ENCODE measurements at regions not wholly inside any gene's neighbourhood (a gene's known extent, or its start where the extent isn't known, plus 50 kb on each side); places are given as distances from the start of the nearest gene placed in this dataset.

- no peak for FAIRE-seq
- ChIA-PET POLR2A (no interaction called here), SMC1A (ENCODE audit: uncharacterized antibody, unreplicated experiment) (no interaction called here), CTCF (no interaction called here), RAD21 (ENCODE audit: unreplicated experiment) (no interaction called here)
- H3K4me1 ChIP-seq (ENCODE audit: control insufficient read depth, insufficient read depth, low read length) = no peaks in the 10 kb centered on the region
- H3K79me2 ChIP-seq (ENCODE audit: control insufficient read depth, insufficient read depth, low read length) = no peaks in the 10 kb centered on the region
- no peak overlapping the region for H2AFZ ChIP-seq (ENCODE audit: control insufficient read depth, low read depth, low read length)
- no peak for ATAC-seq
- BruUV-seq (replicated peaks) = no TSS peak
- intact Hi-C loops (cut with micrococcal nuclease; ENCODE audit: unreplicated experiment) (no loop called here), in situ Hi-C loops (cut with MboI) (no loop called here)
- H3K9ac ChIP-seq (ENCODE audit: control insufficient read depth, insufficient read depth, low read length) = no peak overlapping the region
- no peaks in the 10 kb centered on the region for H3K27me3 ChIP-seq (replicated peaks in 1 of 2; ENCODE audit: control insufficient read depth in 2 of 2, insufficient read depth in 2 of 2, low read length in 1 of 2)
- no peaks in the 10 kb centered on the region for H4K20me1 ChIP-seq (ENCODE audit: control insufficient read depth, insufficient read depth)
- no peaks in the 10 kb centered on the region for H3K9me3 ChIP-seq (replicated peaks; ENCODE audit: control insufficient read depth, insufficient read depth, low read length)
- no peak overlapping the region for H3K4me3 ChIP-seq
- H3K27ac ChIP-seq (ENCODE audit: control insufficient read depth, insufficient read depth) = no peak overlapping the region
- DNase-seq (ENCODE audit: low read depth, low spot score) = no peak
- no peaks in the 10 kb centered on the region for H3K36me3 ChIP-seq (ENCODE audit: control insufficient read depth in 2 of 2, insufficient read depth in 2 of 2, low read length in 1 of 2)
- H3K4me2 ChIP-seq (ENCODE audit: control insufficient read depth, insufficient read depth) = no peak overlapping the region; the same call in 1 of the 2 replicates
- 23% methylated on average over 2 of the region's 2 CpGs for WGBS (ENCODE audit: insufficient coverage, insufficient replicate concordance, low lambda C conversion rate, missing lambda C conversion rate)
- TF ChIP-seq SP1 (IDR thresholded peaks at IDR 0.05; ENCODE audit: low read depth, low read length) (no peak), SREBF1 (IDR thresholded peaks at IDR 0.05; ENCODE audit: low read length) (no peak), BCL3 (IDR thresholded peaks at IDR 0.05; ENCODE audit: borderline replicate concordance, insufficient read depth, low read depth, low read length, poor library complexity, severe bottlenecking) (no peak), IKZF2 (IDR thresholded peaks at IDR 0.05) (no peak), ZNF217 (IDR thresholded peaks at IDR 0.05) (no peak), ATF2 (IDR thresholded peaks at IDR 0.05; ENCODE audit: low read length) (no peak), SMAD5 (IDR thresholded peaks at IDR 0.05; ENCODE audit: low read depth) (no peak), CHD4 (IDR thresholded peaks at IDR 0.05) (no peak), KLF5 (IDR thresholded peaks at IDR 0.05; ENCODE audit: partially characterized antibody) (no peak), SRF (IDR thresholded peaks at IDR 0.05; ENCODE audit: low read depth in 2 of 2, low read length in 2 of 2) (no peak), ZNF622 (IDR thresholded peaks at IDR 0.05) (no peak), ZNF207 (IDR thresholded peaks at IDR 0.05; ENCODE audit: borderline replicate concordance) (no peak), TCF3 (IDR thresholded peaks at IDR 0.05; ENCODE audit: borderline replicate concordance, insufficient read depth, low read depth, low read length) (no peak), MEF2A (IDR thresholded peaks at IDR 0.05; ENCODE audit: insufficient read depth, low read depth, low read length) (no peak), CHD1 (IDR thresholded peaks at IDR 0.05; ENCODE audit: low read depth, low read length) (no peak)
- TF ChIP-seq, protein P1, sequence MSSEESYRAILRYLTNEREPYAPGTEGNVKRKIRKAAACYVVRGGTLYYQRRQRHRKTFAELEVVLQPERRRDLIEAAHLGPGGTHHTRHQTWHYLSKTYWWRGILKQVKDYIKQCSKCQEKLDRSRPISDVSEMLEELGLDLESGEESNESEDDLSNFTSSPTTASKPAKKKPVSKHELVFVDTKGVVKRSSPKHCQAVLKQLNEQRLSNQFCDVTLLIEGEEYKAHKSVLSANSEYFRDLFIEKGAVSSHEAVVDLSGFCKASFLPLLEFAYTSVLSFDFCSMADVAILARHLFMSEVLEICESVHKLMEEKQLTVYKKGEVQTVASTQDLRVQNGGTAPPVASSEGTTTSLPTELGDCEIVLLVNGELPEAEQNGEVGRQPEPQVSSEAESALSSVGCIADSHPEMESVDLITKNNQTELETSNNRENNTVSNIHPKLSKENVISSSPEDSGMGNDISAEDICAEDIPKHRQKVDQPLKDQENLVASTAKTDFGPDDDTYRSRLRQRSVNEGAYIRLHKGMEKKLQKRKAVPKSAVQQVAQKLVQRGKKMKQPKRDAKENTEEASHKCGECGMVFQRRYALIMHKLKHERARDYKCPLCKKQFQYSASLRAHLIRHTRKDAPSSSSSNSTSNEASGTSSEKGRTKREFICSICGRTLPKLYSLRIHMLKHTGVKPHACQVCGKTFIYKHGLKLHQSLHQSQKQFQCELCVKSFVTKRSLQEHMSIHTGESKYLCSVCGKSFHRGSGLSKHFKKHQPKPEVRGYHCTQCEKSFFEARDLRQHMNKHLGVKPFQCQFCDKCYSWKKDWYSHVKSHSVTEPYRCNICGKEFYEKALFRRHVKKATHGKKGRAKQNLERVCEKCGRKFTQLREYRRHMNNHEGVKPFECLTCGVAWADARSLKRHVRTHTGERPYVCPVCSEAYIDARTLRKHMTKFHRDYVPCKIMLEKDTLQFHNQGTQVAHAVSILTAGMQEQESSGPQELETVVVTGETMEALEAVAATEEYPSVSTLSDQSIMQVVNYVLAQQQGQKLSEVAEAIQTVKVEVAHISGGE (CRISPR knock-in tag; IDR thresholded peaks at IDR 0.05) = no peak
- TF ChIP-seq, protein P2, sequence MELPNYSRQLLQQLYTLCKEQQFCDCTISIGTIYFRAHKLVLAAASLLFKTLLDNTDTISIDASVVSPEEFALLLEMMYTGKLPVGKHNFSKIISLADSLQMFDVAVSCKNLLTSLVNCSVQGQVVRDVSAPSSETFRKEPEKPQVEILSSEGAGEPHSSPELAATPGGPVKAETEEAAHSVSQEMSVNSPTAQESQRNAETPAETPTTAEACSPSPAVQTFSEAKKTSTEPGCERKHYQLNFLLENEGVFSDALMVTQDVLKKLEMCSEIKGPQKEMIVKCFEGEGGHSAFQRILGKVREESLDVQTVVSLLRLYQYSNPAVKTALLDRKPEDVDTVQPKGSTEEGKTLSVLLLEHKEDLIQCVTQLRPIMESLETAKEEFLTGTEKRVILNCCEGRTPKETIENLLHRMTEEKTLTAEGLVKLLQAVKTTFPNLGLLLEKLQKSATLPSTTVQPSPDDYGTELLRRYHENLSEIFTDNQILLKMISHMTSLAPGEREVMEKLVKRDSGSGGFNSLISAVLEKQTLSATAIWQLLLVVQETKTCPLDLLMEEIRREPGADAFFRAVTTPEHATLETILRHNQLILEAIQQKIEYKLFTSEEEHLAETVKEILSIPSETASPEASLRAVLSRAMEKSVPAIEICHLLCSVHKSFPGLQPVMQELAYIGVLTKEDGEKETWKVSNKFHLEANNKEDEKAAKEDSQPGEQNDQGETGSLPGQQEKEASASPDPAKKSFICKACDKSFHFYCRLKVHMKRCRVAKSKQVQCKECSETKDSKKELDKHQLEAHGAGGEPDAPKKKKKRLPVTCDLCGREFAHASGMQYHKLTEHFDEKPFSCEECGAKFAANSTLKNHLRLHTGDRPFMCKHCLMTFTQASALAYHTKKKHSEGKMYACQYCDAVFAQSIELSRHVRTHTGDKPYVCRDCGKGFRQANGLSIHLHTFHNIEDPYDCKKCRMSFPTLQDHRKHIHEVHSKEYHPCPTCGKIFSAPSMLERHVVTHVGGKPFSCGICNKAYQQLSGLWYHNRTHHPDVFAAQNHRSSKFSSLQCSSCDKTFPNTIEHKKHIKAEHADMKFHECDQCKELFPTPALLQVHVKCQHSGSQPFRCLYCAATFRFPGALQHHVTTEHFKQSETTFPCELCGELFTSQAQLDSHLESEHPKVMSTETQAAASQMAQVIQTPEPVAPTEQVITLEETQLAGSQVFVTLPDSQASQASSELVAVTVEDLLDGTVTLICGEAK (IDR thresholded peaks at IDR 0.05; ENCODE audit: borderline replicate concordance) = no peak
Measured at GRCh38 chr1:98398649-98399048, 262.9 kb upstream of the SNX7 start.

All from GM12878 (cell line).